ENCODE measurements at regions not wholly inside any gene's neighbourhood (a gene's known extent, or its start where the extent isn't known, plus 50 kb on each side); places are given as distances from the start of the nearest gene placed in this dataset.

- H3K4me3 ChIP-seq (ENCODE audit: low read depth, low read length), result no peak overlapping the region
- no peaks in the 10 kb centered on the region for H3K9me3 ChIP-seq (ENCODE audit: control insufficient read depth, insufficient read depth, low read depth, low read length)
- TF ChIP-seq ZXDB (tag by site-specific recombination; IDR thresholded peaks at IDR 0.05), result no peak
- no peak for TF ChIP-seq ZNF48 (tag by site-specific recombination; IDR thresholded peaks at IDR 0.05)
- no peak for TF ChIP-seq ZNF707 (tag by site-specific recombination; IDR thresholded peaks at IDR 0.05)
- no peak for TF ChIP-seq ZFP37 (tag by site-specific recombination; IDR thresholded peaks at IDR 0.05)
- no peak for TF ChIP-seq ZNF501 (tag by site-specific recombination; IDR thresholded peaks at IDR 0.05)
- no peak for TF ChIP-seq ZNF530 (tag by site-specific recombination; IDR thresholded peaks at IDR 0.05; ENCODE audit: low read depth)
- TF ChIP-seq ZBTB11 (tag by site-specific recombination; conservative IDR thresholded peaks at IDR 0.05; ENCODE audit: low read depth), result no peak
- TF ChIP-seq ELK4 (IDR thresholded peaks at IDR 0.05; ENCODE audit: borderline replicate concordance, low read depth, low read length), result no peak
- TF ChIP-seq ZNF324 (tag by site-specific recombination; IDR thresholded peaks at IDR 0.05), result no peak
- TF ChIP-seq ZIC2 (tag by site-specific recombination; IDR thresholded peaks at IDR 0.05), result no peak
- no peak for TF ChIP-seq MYNN (tag by site-specific recombination; IDR thresholded peaks at IDR 0.05; ENCODE audit: borderline replicate concordance)
- TF ChIP-seq ZNF623 (tag by site-specific recombination; IDR thresholded peaks at IDR 0.05), result no peak
- H3K4me1 ChIP-seq (ENCODE audit: control insufficient read depth, insufficient read depth, low read length), result no peaks in the 10 kb centered on the region
- no peaks in the 10 kb centered on the region for H3K36me3 ChIP-seq (ENCODE audit: control insufficient read depth in 2 of 2, insufficient read depth in 1 of 2, low read length in 2 of 2)
- ChIA-PET POLR2A (no interaction called here), CTCF (interaction anchor here (1.0 kb wide), 1 partner anchor 10 kb away, joined by 3 read pairs; no protein-coding TSS in a partner anchor)
- H3K27ac ChIP-seq (ENCODE audit: extremely low read depth, low read depth, low read length), result no peak overlapping the region
Measured at GRCh38 chr9:7369384-7369821, 430.2 kb downstream of the DMAC1 start.

- Histone ChIP-seq H3K4me1 (ENCODE audit: control insufficient read depth, insufficient read depth, low read length) (no peaks in the 10 kb centered on the region), H3K36me3 (ENCODE audit: control insufficient read depth in 2 of 2, insufficient read depth in 1 of 2, low read length in 2 of 2) (no peaks in the 10 kb centered on the region), H3K27ac (ENCODE audit: extremely low read depth, low read depth, low read length) (no peak overlapping the region), H3K9me3 (ENCODE audit: control insufficient read depth, insufficient read depth, low read depth, low read length) (no peaks in the 10 kb centered on the region), H3K4me3 (ENCODE audit: low read depth, low read length) (no peak overlapping the region)
- ChIA-PET CTCF (interaction anchor here (0.6 kb wide), 1 partner anchor 565 kb away, joined by 7 read pairs; no protein-coding TSS in a partner anchor), POLR2A (interaction anchor here (0.8 kb wide), 1 partner anchor 180 kb away, joined by 3 read pairs; no protein-coding TSS in a partner anchor)
- TF ChIP-seq ZNF777 (tag by site-specific recombination; IDR thresholded peaks at IDR 0.05; ENCODE audit: borderline replicate concordance) (no peak), TCF7L2 (IDR thresholded peaks at IDR 0.05; ENCODE audit: borderline replicate concordance, low read depth, low read length) (no peak), ZSCAN4 (tag by site-specific recombination; IDR thresholded peaks at IDR 0.05) (no peak), ZBTB8A (tag by site-specific recombination; IDR thresholded peaks at IDR 0.05) (no peak), ZNF629 (tag by site-specific recombination; IDR thresholded peaks at IDR 0.05) (no peak), ZNF571 (tag by site-specific recombination; IDR thresholded peaks at IDR 0.05) (no peak), ZNF10 (tag by site-specific recombination; IDR thresholded peaks at IDR 0.05) (no peak)
- TF ChIP-seq, protein P1, sequence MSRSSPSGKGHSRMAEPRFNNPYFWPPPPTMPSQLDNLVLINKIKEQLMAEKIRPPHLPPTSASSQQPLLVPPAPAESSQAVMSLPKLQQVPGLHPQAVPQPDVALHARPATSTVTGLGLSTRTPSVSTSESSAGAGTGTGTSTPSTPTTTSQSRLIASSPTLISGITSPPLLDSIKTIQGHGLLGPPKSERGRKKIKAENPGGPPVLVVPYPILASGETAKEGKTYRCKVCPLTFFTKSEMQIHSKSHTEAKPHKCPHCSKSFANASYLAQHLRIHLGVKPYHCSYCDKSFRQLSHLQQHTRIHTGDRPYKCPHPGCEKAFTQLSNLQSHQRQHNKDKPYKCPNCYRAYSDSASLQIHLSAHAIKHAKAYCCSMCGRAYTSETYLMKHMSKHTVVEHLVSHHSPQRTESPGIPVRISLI (tag by site-specific recombination; IDR thresholded peaks at IDR 0.05), result no peak
- TF ChIP-seq, protein P2, sequence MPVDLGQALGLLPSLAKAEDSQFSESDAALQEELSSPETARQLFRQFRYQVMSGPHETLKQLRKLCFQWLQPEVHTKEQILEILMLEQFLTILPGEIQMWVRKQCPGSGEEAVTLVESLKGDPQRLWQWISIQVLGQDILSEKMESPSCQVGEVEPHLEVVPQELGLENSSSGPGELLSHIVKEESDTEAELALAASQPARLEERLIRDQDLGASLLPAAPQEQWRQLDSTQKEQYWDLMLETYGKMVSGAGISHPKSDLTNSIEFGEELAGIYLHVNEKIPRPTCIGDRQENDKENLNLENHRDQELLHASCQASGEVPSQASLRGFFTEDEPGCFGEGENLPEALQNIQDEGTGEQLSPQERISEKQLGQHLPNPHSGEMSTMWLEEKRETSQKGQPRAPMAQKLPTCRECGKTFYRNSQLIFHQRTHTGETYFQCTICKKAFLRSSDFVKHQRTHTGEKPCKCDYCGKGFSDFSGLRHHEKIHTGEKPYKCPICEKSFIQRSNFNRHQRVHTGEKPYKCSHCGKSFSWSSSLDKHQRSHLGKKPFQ (tag by site-specific recombination; IDR thresholded peaks at IDR 0.05), result no peak
- TF ChIP-seq, protein P3, sequence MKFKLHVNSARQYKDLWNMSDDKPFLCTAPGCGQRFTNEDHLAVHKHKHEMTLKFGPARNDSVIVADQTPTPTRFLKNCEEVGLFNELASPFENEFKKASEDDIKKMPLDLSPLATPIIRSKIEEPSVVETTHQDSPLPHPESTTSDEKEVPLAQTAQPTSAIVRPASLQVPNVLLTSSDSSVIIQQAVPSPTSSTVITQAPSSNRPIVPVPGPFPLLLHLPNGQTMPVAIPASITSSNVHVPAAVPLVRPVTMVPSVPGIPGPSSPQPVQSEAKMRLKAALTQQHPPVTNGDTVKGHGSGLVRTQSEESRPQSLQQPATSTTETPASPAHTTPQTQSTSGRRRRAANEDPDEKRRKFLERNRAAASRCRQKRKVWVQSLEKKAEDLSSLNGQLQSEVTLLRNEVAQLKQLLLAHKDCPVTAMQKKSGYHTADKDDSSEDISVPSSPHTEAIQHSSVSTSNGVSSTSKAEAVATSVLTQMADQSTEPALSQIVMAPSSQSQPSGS (tag by site-specific recombination; IDR thresholded peaks at IDR 0.05; ENCODE audit: low read depth), result no peak
Measured at GRCh38 chr9:7368410-7369292, 430.9 kb downstream of the DMAC1 start.

Data from HEK293 (cell line).